ENCODE measurements at regions not wholly inside any gene's neighbourhood (a gene's known extent, or its start where the extent isn't known, plus 50 kb on each side); places are given as distances from the start of the nearest gene placed in this dataset.

DNA sequence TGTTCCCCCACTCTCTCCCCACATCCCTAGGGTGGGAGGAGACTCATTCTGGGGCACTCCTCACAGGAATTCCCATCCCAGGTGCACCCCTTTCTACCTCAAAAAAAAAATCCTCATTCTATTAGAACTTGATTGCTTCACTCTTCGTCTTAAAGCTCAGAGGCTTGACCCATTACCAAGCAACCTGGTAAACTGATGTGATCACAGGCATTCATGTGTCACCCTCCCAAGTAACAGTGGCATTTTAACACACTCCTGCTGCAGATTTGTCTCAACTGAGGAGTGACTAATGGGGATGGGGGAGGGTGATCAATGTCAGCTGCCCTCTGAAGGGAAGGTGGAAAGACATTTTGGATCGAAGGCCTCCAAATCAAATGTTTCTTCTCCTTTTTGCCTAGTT, 78.1 kb upstream of the PTHLH start:
- DNase-seq (no peak), ATAC-seq (no peak)
- no peaks in the 10 kb centered on the region for H3K36me3 Mint-ChIP-seq (ENCODE audit: low read depth)
- H3K4me1 Mint-ChIP-seq, result no peaks in the 10 kb centered on the region
- H3K9me3 ChIP-seq (ENCODE audit: control insufficient read depth, low read length, poor library complexity, severe bottlenecking), result no peaks in the 10 kb centered on the region
- no peak overlapping the region for H3K4me3 Mint-ChIP-seq
- peaks cover 4% of the 10 kb centered on the region for H3K27me3 Mint-ChIP-seq
- H3K27ac Mint-ChIP-seq, result no peak overlapping the region

DNA sequence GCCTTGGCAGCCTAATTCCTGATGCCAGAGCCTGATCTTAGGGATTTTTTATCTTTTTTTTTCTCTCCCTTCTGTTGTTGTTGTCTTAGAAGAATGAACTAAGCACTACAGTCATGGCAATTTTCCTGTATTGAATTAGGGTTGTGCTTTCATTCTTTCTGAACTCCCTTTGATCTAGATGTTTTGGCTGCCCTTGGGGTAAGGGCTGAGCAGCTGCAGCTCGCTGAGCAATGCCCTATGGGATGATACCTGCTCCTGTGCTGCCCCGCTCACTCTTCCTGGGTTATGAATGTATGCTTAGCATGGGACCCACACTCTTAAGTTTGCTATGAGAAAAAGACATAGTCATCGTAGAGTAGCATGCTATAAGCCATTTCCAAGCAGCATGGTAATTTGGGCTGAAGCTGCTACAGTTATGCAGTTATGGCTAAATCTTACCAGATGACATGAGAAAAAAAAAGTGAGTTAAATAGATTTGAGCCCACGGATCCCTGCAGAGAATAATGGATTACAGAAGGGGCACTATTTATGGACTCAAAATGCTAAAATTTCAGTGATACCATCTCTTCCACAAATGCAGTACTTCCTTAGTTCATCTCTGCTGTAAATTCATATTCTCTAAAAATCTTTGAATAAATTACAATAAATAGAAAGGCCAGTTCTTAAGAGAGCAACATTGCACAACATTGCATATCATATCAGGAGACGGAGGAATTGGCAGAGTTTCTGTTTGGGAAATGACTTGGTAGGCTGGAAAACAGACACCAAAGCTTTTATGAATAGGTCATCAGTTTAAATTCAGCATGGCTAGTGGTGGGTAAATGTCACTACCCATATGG, 79.2 kb upstream of the PTHLH start:
- Mint-ChIP-seq H3K27me3 (no peaks in the 10 kb centered on the region), H3K27ac (no peak overlapping the region), H3K36me3 (ENCODE audit: low read depth) (no peaks in the 10 kb centered on the region), H3K4me1 (no peaks in the 10 kb centered on the region), H3K4me3 (no peak overlapping the region)
- H3K9me3 ChIP-seq (ENCODE audit: control insufficient read depth, low read length, poor library complexity, severe bottlenecking), result no peaks in the 10 kb centered on the region
- no peak for ATAC-seq
- no peak for DNase-seq

DNA sequence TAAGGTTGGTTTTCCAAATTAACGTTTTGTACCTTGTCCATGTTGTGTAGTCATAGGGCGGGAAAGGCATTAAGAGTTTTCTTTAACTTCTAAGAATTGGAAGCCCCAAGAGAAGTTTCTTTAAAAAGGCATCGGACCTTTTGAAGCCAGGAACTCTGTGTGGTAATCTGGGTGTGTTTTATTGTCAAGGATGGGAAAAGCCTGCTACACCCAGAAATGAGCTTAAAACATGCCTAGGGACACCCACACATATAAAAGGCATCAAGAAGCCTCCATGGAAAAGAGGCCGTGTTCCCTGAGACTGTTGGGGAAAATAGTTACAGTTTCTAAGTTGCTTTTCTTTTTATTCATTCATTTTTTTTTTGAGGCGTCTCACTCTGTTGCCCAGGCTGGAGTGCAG, 81.0 kb upstream of the PTHLH start:
- Mint-ChIP-seq H3K27ac (no peak overlapping the region), H3K4me3 (no peak overlapping the region), H3K27me3 (no peaks in the 10 kb centered on the region), H3K4me1 (peaks cover 3% of the 10 kb centered on the region), H3K36me3 (ENCODE audit: low read depth) (no peaks in the 10 kb centered on the region)
- no peaks in the 10 kb centered on the region for H3K9me3 ChIP-seq (ENCODE audit: control insufficient read depth, low read length, poor library complexity, severe bottlenecking)
- ATAC-seq, result no peak
- no peak for DNase-seq

DNA sequence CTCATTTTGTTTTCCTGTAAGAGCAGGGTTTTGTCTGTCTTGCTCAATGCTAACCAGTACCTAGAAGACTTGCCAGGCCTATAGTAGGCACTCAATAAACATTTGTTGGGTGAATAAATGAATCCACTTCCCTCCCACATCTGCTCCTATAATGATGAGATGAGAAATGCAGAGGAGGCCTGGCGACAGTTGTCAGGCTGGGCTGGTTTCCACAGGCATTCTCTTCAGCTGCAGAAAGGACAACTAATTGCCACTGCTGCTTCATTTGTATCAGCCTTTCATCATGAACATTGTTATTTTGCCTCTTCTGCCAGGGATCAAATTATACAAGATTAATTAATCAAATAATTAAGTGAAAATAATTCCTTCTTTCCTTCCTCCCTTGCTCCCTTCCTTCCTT, 82.0 kb upstream of the PTHLH start:
- DNase-seq (no peak), ATAC-seq (no peak)
- H3K4me3 Mint-ChIP-seq, result no peak overlapping the region

DNA sequence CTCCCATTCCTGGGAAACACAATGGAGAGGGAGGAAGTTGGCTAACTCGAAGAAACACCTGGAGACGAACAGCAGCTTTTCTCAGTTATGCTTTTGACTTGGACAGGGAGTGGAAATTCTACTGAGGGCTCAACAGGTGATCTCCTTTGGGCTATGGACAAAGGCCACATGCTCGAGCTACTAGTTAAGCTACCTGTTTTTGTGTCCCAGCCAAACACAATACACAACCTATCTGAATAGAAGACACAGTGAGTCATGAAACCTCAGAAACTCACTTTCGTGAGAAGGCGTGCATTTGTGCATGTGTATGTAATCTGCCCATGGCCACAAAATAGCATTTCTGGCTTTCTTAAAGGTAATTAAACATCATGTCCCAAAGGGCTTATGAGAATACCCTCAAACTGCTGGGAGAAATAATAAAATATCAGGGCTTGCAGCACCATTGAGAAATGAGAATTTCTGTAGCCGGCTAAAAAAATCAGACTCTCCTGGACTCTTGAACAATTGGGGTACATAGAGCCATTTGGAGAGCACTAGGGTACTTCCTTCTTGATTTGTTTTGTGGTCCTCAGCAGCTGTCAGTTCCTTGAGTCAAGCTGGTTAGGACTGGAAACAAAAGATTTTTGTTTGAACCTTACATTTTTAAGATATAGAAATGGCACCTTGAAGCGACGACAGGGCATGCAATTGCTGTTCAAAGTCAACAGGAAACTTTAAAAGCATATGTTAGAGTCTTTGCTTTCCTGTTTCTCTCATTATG, 85.5 kb upstream of the PTHLH start:
- H3K9me3 ChIP-seq (ENCODE audit: control insufficient read depth, low read length, poor library complexity, severe bottlenecking), result no peaks in the 10 kb centered on the region
- H3K36me3 Mint-ChIP-seq (ENCODE audit: low read depth), result peaks cover 3% of the 10 kb centered on the region
- ATAC-seq (no peak), DNase-seq (no peak)
- no peak overlapping the region for H3K27ac Mint-ChIP-seq
- no peaks in the 10 kb centered on the region for H3K27me3 Mint-ChIP-seq
- peaks cover 3% of the 10 kb centered on the region for H3K4me1 Mint-ChIP-seq
- no peak overlapping the region for H3K4me3 Mint-ChIP-seq

More for the DNA sequence above, 82.0 kb upstream of the PTHLH start:
- no peaks in the 10 kb centered on the region for H3K27me3 Mint-ChIP-seq
- H3K9me3 ChIP-seq (ENCODE audit: control insufficient read depth, low read length, poor library complexity, severe bottlenecking), result no peaks in the 10 kb centered on the region
- peaks cover 3% of the 10 kb centered on the region for H3K4me1 Mint-ChIP-seq
- no peak overlapping the region for H3K27ac Mint-ChIP-seq
- H3K36me3 Mint-ChIP-seq (ENCODE audit: low read depth), result no peaks in the 10 kb centered on the region

DNA sequence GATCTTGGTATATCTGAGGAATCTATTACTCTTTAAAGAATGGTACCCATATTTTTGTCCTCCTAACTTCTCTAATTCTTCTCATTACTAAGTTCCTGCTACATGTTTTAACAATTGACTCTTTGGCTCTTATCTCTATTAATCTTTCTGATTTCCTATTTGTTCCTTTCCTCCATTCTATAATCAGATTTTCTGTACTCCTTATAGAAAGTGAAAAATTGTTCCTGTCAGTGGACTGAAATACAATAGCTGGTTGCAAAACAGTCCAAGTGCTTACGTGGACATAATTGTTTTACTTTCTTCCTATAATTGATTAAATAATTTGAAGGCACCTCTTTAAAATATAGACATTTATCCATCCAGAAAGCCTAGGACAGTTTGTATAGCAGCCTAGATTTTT, 86.7 kb upstream of the PTHLH start:
- H3K9me3 ChIP-seq (ENCODE audit: control insufficient read depth, low read length, poor library complexity, severe bottlenecking), result no peaks in the 10 kb centered on the region
- no peak overlapping the region for H3K4me3 Mint-ChIP-seq
- H3K27me3 Mint-ChIP-seq, result no peaks in the 10 kb centered on the region
- no peak for DNase-seq
- peaks cover 3% of the 10 kb centered on the region for H3K36me3 Mint-ChIP-seq (ENCODE audit: low read depth)
- no peak overlapping the region for H3K27ac Mint-ChIP-seq
- peaks cover 3% of the 10 kb centered on the region for H3K4me1 Mint-ChIP-seq
- ATAC-seq, result no peak

DNA sequence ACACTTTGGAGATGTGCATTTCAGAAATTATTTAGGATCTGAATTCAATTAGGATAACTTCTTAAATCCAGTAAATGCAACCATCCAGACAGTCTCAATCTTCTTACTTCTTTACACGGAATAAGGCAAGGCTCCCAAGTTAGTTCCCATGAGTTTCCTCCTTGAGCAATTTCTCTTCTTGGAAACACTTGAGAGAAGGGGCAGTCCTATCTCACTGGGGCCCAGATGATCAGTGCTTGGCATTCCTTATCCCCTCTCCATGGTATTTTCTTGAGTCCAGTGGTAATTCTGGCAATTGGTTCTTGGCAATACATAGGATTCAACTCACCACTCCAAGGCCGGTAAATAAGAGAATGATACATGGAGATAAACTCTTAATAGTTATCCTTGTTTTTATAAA, 87.1 kb upstream of the PTHLH start:
- no peak overlapping the region for H3K4me3 Mint-ChIP-seq
- DNase-seq (no peak), ATAC-seq (no peak)
- no peaks in the 10 kb centered on the region for H3K9me3 ChIP-seq (ENCODE audit: control insufficient read depth, low read length, poor library complexity, severe bottlenecking)
- H3K36me3 Mint-ChIP-seq (ENCODE audit: low read depth), result peaks cover 3% of the 10 kb centered on the region
- no peaks in the 10 kb centered on the region for H3K27me3 Mint-ChIP-seq
- no peak overlapping the region for H3K27ac Mint-ChIP-seq
- H3K4me1 Mint-ChIP-seq, result peaks cover 3% of the 10 kb centered on the region

- Mint-ChIP-seq H3K27ac (no peak overlapping the region), H3K27me3 (no peaks in the 10 kb centered on the region), H3K36me3 (ENCODE audit: low read depth) (peaks cover 3% of the 10 kb centered on the region), H3K4me3 (no peak overlapping the region), H3K4me1 (peaks cover 3% of the 10 kb centered on the region)
- no peaks in the 10 kb centered on the region for H3K9me3 ChIP-seq (ENCODE audit: control insufficient read depth, low read length, poor library complexity, severe bottlenecking)
- DNase-seq (no peak), ATAC-seq (no peak)
These were observed 88.3 kb upstream of the PTHLH start for GRCh38 chr12:28060871-28061270.

DNA sequence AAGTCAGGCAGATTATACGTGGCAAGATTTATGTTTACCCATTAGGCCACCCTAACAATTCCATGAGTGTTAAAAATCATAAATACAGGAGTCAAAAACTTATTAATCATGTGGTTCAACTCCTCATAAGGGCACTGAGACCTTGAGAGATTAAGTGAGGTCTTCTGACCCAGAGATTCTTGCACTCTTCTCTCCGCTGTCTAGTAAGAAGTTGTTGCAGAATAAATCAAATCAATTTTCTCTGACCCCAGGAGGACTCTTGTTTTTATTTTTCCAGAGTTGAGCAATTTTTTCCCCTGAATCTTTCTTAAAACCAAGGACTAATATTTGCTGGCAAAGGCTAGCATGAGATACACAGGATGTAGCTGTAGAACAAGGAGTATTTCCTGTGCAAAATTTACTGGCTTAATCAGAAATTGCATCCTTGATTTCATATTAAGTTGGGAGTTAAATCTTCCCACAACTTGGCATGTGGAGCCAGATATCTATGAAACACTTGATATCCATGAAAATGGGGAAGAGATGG, 90.9 kb upstream of the PTHLH start:
- Mint-ChIP-seq H3K27ac (no peak overlapping the region), H3K4me1 (no peaks in the 10 kb centered on the region), H3K36me3 (ENCODE audit: low read depth) (peaks cover 3% of the 10 kb centered on the region), H3K27me3 (no peaks in the 10 kb centered on the region), H3K4me3 (no peak overlapping the region)
- no peak for ATAC-seq
- DNase-seq, result no peak
- H3K9me3 ChIP-seq (ENCODE audit: control insufficient read depth, low read length, poor library complexity, severe bottlenecking), result no peaks in the 10 kb centered on the region

GRCh38 chr12:28065374-28065773, 92.8 kb upstream of the PTHLH start:
- no peaks in the 10 kb centered on the region for H3K9me3 ChIP-seq (ENCODE audit: control insufficient read depth, low read length, poor library complexity, severe bottlenecking)
- H3K27me3 Mint-ChIP-seq, result no peaks in the 10 kb centered on the region
- DNase-seq (no peak), ATAC-seq (no peak)
- H3K36me3 Mint-ChIP-seq (ENCODE audit: low read depth), result peaks cover 5% of the 10 kb centered on the region
- no peaks in the 10 kb centered on the region for H3K4me1 Mint-ChIP-seq
- no peak overlapping the region for H3K4me3 Mint-ChIP-seq
- H3K27ac Mint-ChIP-seq, result no peak overlapping the region

DNA sequence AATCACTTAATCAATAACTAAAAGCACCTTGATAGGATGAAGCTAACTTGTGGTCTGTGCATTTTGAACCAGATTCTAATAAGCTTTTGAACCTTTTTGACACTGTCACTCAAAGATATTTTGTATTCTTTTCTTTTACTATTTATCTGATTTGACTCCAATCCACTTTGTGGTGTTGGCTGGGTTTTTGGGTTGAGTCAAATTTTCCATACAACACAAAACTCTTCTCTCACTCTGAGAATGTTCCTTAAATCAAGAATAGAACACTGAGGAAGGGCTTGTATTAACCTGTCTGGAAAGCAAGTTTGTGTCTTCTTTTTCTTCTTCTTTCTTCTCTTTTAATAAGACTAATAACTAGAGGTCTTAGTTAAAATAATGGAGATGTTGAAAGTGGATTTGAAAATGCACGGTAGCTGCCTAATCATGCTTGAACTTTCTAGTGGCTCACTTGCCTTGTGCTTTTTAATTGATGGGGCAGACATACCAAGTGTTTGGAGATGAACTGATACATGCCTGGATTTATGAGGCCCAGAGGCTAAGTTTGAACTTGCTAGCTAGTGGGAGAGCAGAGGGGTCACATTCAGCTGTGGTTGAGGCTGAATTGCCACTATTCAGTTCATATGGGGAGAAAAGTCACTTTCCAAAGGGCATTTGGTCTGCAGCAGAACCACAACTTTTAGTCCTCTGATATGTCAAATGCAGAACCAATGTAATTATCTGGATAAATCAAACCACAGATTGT, 93.5 kb upstream of the PTHLH start:
- no peak for ATAC-seq
- no peaks in the 10 kb centered on the region for H3K9me3 ChIP-seq (ENCODE audit: control insufficient read depth, low read length, poor library complexity, severe bottlenecking)

DNA sequence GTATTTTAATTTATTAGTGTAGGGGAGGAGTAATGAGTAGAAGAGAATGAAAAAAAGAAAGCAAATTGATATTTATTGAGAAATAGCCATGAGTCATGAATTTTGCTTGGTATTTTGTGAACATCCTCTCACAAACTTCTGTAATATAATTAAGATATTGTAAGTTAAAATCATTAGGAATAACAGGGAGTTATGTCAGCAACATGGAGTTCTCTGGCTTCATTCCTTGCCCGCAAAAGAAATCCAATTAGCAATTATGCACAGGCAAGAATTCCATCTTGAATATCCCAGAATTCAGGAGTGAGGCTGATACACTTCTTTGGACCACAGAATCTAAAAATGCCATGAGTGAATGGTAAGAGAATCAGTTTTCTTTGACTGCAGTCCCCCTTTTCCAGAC, 94.3 kb upstream of the PTHLH start:
- Mint-ChIP-seq H3K4me1 (no peaks in the 10 kb centered on the region), H3K4me3 (no peak overlapping the region), H3K27ac (no peak overlapping the region), H3K36me3 (ENCODE audit: low read depth) (peaks cover 2% of the 10 kb centered on the region), H3K27me3 (no peaks in the 10 kb centered on the region)
- DNase-seq (no peak), ATAC-seq (no peak)
- H3K9me3 ChIP-seq (ENCODE audit: control insufficient read depth, low read length, poor library complexity, severe bottlenecking), result no peaks in the 10 kb centered on the region

More for the DNA sequence above, 93.5 kb upstream of the PTHLH start:
- Mint-ChIP-seq H3K27me3 (no peaks in the 10 kb centered on the region), H3K36me3 (ENCODE audit: low read depth) (peaks cover 4% of the 10 kb centered on the region), H3K4me1 (no peaks in the 10 kb centered on the region), H3K4me3 (no peak overlapping the region), H3K27ac (no peak overlapping the region)
- DNase-seq, result no peak

GRCh38 chr12:28068467-28068866, 95.9 kb upstream of the PTHLH start:
- Mint-ChIP-seq H3K4me3 (no peak overlapping the region), H3K27me3 (no peaks in the 10 kb centered on the region), H3K27ac (no peak overlapping the region), H3K4me1 (no peaks in the 10 kb centered on the region), H3K36me3 (ENCODE audit: low read depth) (peaks cover 2% of the 10 kb centered on the region)
- DNase-seq, result no peak
- ATAC-seq, result no peak
- no peaks in the 10 kb centered on the region for H3K9me3 ChIP-seq (ENCODE audit: control insufficient read depth, low read length, poor library complexity, severe bottlenecking)
